Mesenchymal stem cell (in vitro differentiated cells and primary cell): ENCODE measurements at regions not wholly inside any gene's neighbourhood (a gene's known extent, or its start where the extent isn't known, plus 50 kb on each side); places are given as distances from the start of the nearest gene placed in this dataset.

ENCODE experiments used
- DNase-seq: peaks from one replicate; pipeline ENCODE4 v3.0.0-alpha.2; 2013
- H2AFZ ChIP-seq: one replicate; pipeline ENCODE4 v1.6.1; 2013; ENCODE audit warnings: low read depth, mild to moderate bottlenecking, control low read depth, inconsistent platforms, low read length, moderate library complexity
- H2AK5ac ChIP-seq: 2 replicates; pipeline ENCODE4 v1.6.1; 2013; ENCODE audit warnings: low read length, moderate library complexity, mild to moderate bottlenecking, inconsistent platforms; ENCODE audit not compliant: severe bottlenecking
- H2BK120ac ChIP-seq: one replicate; pipeline ENCODE4 v1.6.1; 2013; ENCODE audit warnings: low read depth, mild to moderate bottlenecking, inconsistent platforms, low read length, moderate library complexity
- H2BK12ac ChIP-seq, 2 experiments: one replicate each; pipeline ENCODE4 v1.6.1; 2013; ENCODE audit warnings: inconsistent platforms in 2 of 2, low read length in 2 of 2, mild to moderate bottlenecking in 2 of 2, moderate library complexity in 2 of 2, control low read depth in 1 of 2
- H2BK15ac ChIP-seq: one replicate; pipeline ENCODE4 v1.6.1; 2013; ENCODE audit warnings: mild to moderate bottlenecking, low read depth, inconsistent platforms; ENCODE audit not compliant: poor library complexity, severe bottlenecking
- H2BK5ac ChIP-seq: 2 replicates; pipeline ENCODE4 v1.6.1; 2013; ENCODE audit warnings: low read depth, mild to moderate bottlenecking, low read length, control low read depth, inconsistent platforms; ENCODE audit not compliant: poor library complexity, severe bottlenecking
- H3K14ac ChIP-seq, 2 experiments: one replicate each; pipeline ENCODE4 v1.6.1; 2013; ENCODE audit warnings: inconsistent platforms in 2 of 2, low read length in 2 of 2, control low read depth in 1 of 2, mild to moderate bottlenecking in 1 of 2, moderate library complexity in 1 of 2
- H3K18ac ChIP-seq, 2 experiments: one replicate each; pipeline ENCODE4 v1.6.1; 2013; ENCODE audit warnings: inconsistent platforms in 2 of 2, low read length in 2 of 2, control low read depth in 1 of 2, low read depth in 1 of 2, mild to moderate bottlenecking in 1 of 2
- H3K23ac ChIP-seq, 2 experiments: one replicate each; pipeline ENCODE4 v1.6.1; 2013; ENCODE audit warnings: inconsistent platforms in 2 of 2, low read length in 2 of 2, mild to moderate bottlenecking in 2 of 2, moderate library complexity in 2 of 2, control low read depth in 1 of 2
- H3K27ac ChIP-seq: 2 replicates; pipeline ENCODE4 v1.5.1; 2013; ENCODE audit warnings: mild to moderate bottlenecking, moderate library complexity, low read length, control low read depth, inconsistent platforms; ENCODE audit not compliant: poor library complexity, severe bottlenecking
- H3K27me3 ChIP-seq, 2 experiments: 2 replicates each; pipeline versions ENCODE4 v1.6.1 to v1.7.0; 2013; ENCODE audit warnings: low read length in 2 of 2, mild to moderate bottlenecking in 2 of 2, moderate library complexity in 2 of 2, control low read depth in 1 of 2, inconsistent platforms in 1 of 2; ENCODE audit not compliant: control insufficient read depth in 1 of 2, insufficient read depth in 1 of 2
- H3K36me3 ChIP-seq, 2 experiments: 2 replicates each; pipeline versions ENCODE4 v1.6.1 to v1.7.0; 2013; ENCODE audit warnings: low read length in 2 of 2, control low read depth in 1 of 2, inconsistent platforms in 1 of 2, low read depth in 1 of 2, mild to moderate bottlenecking in 1 of 2; ENCODE audit not compliant: insufficient read depth in 2 of 2, control insufficient read depth in 1 of 2
- H3K4ac ChIP-seq, 2 experiments: one replicate each; pipeline ENCODE4 v1.6.1; 2013; ENCODE audit warnings: inconsistent platforms in 2 of 2, low read length in 2 of 2, mild to moderate bottlenecking in 2 of 2, moderate library complexity in 2 of 2, control low read depth in 1 of 2, low read depth in 1 of 2
- H3K4me1 ChIP-seq: 2 replicates; pipeline ENCODE4 v1.6.1; 2013; ENCODE audit warnings: low read depth, low read length, control low read depth; ENCODE audit not compliant: control insufficient read depth, insufficient read depth
- H3K4me2 ChIP-seq: 2 replicates; pipeline ENCODE4 v1.6.1; 2013; ENCODE audit warnings: low read length, mild to moderate bottlenecking, inconsistent platforms; ENCODE audit not compliant: poor library complexity, severe bottlenecking
- H3K4me3 ChIP-seq, 2 experiments: 2 replicates each; pipeline versions ENCODE4 v1.5.1 to v1.7.0; 2013; ENCODE audit warnings: low read length in 2 of 2, mild to moderate bottlenecking in 2 of 2, control low read depth in 1 of 2, low read depth in 1 of 2; ENCODE audit not compliant: insufficient read depth in 1 of 2
- H3K79me1 ChIP-seq: replicated peaks from 2 replicates; pipeline ENCODE4 v1.6.1; 2013; ENCODE audit warnings: mild to moderate bottlenecking, control low read depth, low read length, inconsistent platforms; ENCODE audit not compliant: poor library complexity, severe bottlenecking
- H3K9ac ChIP-seq: 2 replicates; pipeline ENCODE4 v1.7.0; 2013; ENCODE audit warnings: mild to moderate bottlenecking, low read length, moderate library complexity
- H3K9me3 ChIP-seq: 2 replicates; pipeline ENCODE4 v1.7.0; 2013; ENCODE audit warnings: mild to moderate bottlenecking, low read length; ENCODE audit not compliant: control insufficient read depth
- H4K8ac ChIP-seq: one replicate; pipeline ENCODE4 v1.6.1; 2013; ENCODE audit warnings: inconsistent platforms, mild to moderate bottlenecking, low read length, moderate library complexity
- H4K91ac ChIP-seq: one replicate; pipeline ENCODE4 v1.6.1; 2013; ENCODE audit warnings: mild to moderate bottlenecking, low read length, inconsistent platforms
- WGBS: methylation state at CpG from one replicate; pipeline ENCODE4 v1.1.7; 2013; ENCODE audit warnings: mixed read lengths; 5-methylcytosine and 5-hydroxymethylcytosine counted together

- Histone ChIP-seq H3K14ac (no peak overlapping the region), H4K91ac (no peak overlapping the region), H3K4me2 (no peak overlapping the region), H2AK5ac (no peak overlapping the region), H2BK120ac (no peak overlapping the region), H2AFZ (no peak overlapping the region), H3K9ac (no peak overlapping the region), H2BK15ac (no peak overlapping the region), H2BK12ac (no peak overlapping the region), H3K79me1 (no peaks in the 10 kb centered on the region), H3K4ac (no peak overlapping the region), H3K27me3 (peaks cover 23 to 61% of the 10 kb centered on the region in 2 experiments), H3K9me3 (no peaks in the 10 kb centered on the region), H4K8ac (no peak overlapping the region), H3K4me1 (no peaks in the 10 kb centered on the region), H3K27ac (no peak overlapping the region), H2BK5ac (no peak overlapping the region), H3K23ac (no peak overlapping the region), H3K36me3 (no peaks in the 10 kb centered on the region), H3K18ac (no peak overlapping the region), H3K4me3 (no peak overlapping the region)
- DNase-seq = no peak
- WGBS = 80% methylated on average over 2 of the region's 2 CpGs
Observed at GRCh38 chr9:34793428-34793827, 83.5 kb upstream of the CCL21 start.

GRCh38 chr9:34783951-34784487 lies 74.1 kb upstream of the CCL21 start:
- Histone ChIP-seq H3K9me3 (no peaks in the 10 kb centered on the region), H3K27me3 (peaks cover 46 to 48% of the 10 kb centered on the region in 2 experiments), H3K4me2 (no peak overlapping the region), H2BK120ac (no peak overlapping the region), H2BK12ac (no peak overlapping the region), H2BK15ac (no peak overlapping the region), H3K27ac (no peak overlapping the region), H4K91ac (no peak overlapping the region), H2BK5ac (no peak overlapping the region), H3K9ac (no peak overlapping the region), H3K4me3 (no peak overlapping the region), H3K14ac (no peak overlapping the region), H2AK5ac (no peak overlapping the region), H3K4ac (no peak overlapping the region), H4K8ac (no peak overlapping the region), H3K36me3 (no peaks in the 10 kb centered on the region), H3K23ac (no peak overlapping the region), H3K79me1 (no peaks in the 10 kb centered on the region), H3K18ac (no peak overlapping the region), H2AFZ (no peak overlapping the region), H3K4me1 (no peaks in the 10 kb centered on the region)
- DNase-seq = no peak
- 70% methylated on average over 4 of the region's 4 CpGs for WGBS

DNA sequence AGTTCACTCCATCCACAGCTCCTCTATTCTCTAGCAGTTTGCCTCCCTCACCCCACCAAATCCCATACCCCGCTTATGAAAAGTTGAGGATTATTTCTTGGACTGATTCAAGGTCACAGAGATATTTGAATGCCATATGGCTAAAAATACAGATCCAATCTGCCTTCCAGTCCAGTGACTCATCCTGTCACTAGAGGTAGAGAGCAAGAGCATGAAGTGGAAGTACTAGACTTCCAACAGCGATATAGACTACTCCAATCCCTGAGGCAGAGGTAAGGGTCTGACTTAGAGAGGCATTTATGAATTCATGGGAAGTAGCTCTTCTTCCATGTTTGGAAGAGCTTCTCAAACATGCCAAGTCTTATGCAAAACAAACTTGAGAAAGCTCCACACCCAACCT lies 72.4 kb upstream of the CCL21 start:
- Histone ChIP-seq H3K9me3 (no peaks in the 10 kb centered on the region), H2BK12ac (no peak overlapping the region), H2BK5ac (no peak overlapping the region), H2AK5ac (no peak overlapping the region), H3K14ac (no peak overlapping the region), H3K4me3 (no peak overlapping the region), H3K4ac (no peak overlapping the region), H3K23ac (no peak overlapping the region), H2BK15ac (no peak overlapping the region), H3K4me1 (no peaks in the 10 kb centered on the region), H3K9ac (no peak overlapping the region), H2BK120ac (no peak overlapping the region), H3K4me2 (no peak overlapping the region), H2AFZ (no peak overlapping the region), H3K79me1 (no peaks in the 10 kb centered on the region), H3K36me3 (no peaks in the 10 kb centered on the region), H3K18ac (no peak overlapping the region), H4K8ac (no peak overlapping the region), H3K27me3 (peaks cover 38 to 50% of the 10 kb centered on the region in 2 experiments), H3K27ac (no peak overlapping the region), H4K91ac (no peak overlapping the region)
- WGBS = 86% methylated on average over 1 of the region's 2 CpGs
- no peak for DNase-seq

- H4K91ac ChIP-seq = no peak overlapping the region
- no peak overlapping the region for H2BK15ac ChIP-seq
- no peak overlapping the region for H3K4me3 ChIP-seq
- 89% methylated on average over 1 of the region's 2 CpGs for WGBS
- no peak overlapping the region for H2BK12ac ChIP-seq
- no peaks in the 10 kb centered on the region for H3K79me1 ChIP-seq
- no peak overlapping the region for H2BK120ac ChIP-seq
- no peak overlapping the region for H3K27ac ChIP-seq
- no peak overlapping the region for H2AFZ ChIP-seq
- peaks cover 11 to 15% of the 10 kb centered on the region in 2 experiments for H3K27me3 ChIP-seq
- no peaks in the 10 kb centered on the region for H3K9me3 ChIP-seq
- H2AK5ac ChIP-seq = no peak overlapping the region
- H3K9ac ChIP-seq = no peak overlapping the region
- no peak overlapping the region for H4K8ac ChIP-seq
- H3K4ac ChIP-seq = no peak overlapping the region
- H3K18ac ChIP-seq = no peak overlapping the region
- no peaks in the 10 kb centered on the region for H3K36me3 ChIP-seq
- no peak overlapping the region for H3K14ac ChIP-seq
- no peak overlapping the region for H2BK5ac ChIP-seq
- no peak overlapping the region for H3K23ac ChIP-seq
- no peaks in the 10 kb centered on the region for H3K4me1 ChIP-seq
- H3K4me2 ChIP-seq = no peak overlapping the region
- DNase-seq = no peak
Observed at GRCh38 chr9:34777666-34778065, 67.7 kb upstream of the CCL21 start.
